HL-60 (cell line): ENCODE measurements at regions not wholly inside any gene's neighbourhood (a gene's known extent, or its start where the extent isn't known, plus 50 kb on each side); places are given as distances from the start of the nearest gene placed in this dataset.

Experiments
- DNase-seq, 2 experiments: peaks; one replicate each; pipeline ENCODE4 v3.0.0-alpha.2; 2010 to 2020; ENCODE audit warnings: low read depth in 1 of 2, low spot score in 1 of 2
- H3K27ac ChIP-seq: fragments of 250-450 bp; sonication (Bioruptor Pico); replicated peaks from 2 replicates; pipeline ENCODE4 v1.5.1; 2020; ENCODE audit warnings: mild to moderate bottlenecking, moderate library complexity
- H3K27me3 ChIP-seq: fragments of 250-450 bp; sonication (Bioruptor Pico); 2 replicates; pipeline ENCODE4 v1.5.1; 2021; ENCODE audit warnings: mild to moderate bottlenecking, moderate library complexity; ENCODE audit not compliant: insufficient read depth, poor library complexity, severe bottlenecking
- H3K4me3 ChIP-seq: replicated peaks from 2 replicates; pipeline ENCODE4 v1.5.1; 2011; ENCODE audit warnings: mild to moderate bottlenecking, control low read depth, low read length; ENCODE audit not compliant: insufficient read depth
- CTCF ChIP-seq: IDR thresholded peaks from one replicate; pipeline ENCODE4 v1.5.1; 2011; ENCODE audit warnings: low read length, control low read depth, inconsistent platforms; ENCODE audit not compliant: insufficient read depth
- GABPA ChIP-seq: IDR thresholded peaks from 2 replicates; pipeline ENCODE4 v1.6.1; 2012; ENCODE audit warnings: low read depth
- POLR2AphosphoS5 ChIP-seq: IDR thresholded peaks from 2 replicates; pipeline ENCODE4 v1.6.1; 2012; ENCODE audit warnings: low read depth
- REST ChIP-seq: IDR thresholded peaks from 2 replicates; pipeline ENCODE4 v1.6.1; 2012; ENCODE audit warnings: low read depth; ENCODE audit not compliant: insufficient replicate concordance
- SPI1 ChIP-seq: IDR thresholded peaks from 2 replicates; pipeline ENCODE4 v1.6.1; 2012; ENCODE audit warnings: low read depth, mild to moderate bottlenecking, borderline replicate concordance

GRCh38 chr20:24340933-24341332 lies 128.5 kb upstream of the SYNDIG1 start:
- no peak overlapping the region for H3K4me3 ChIP-seq
- no peaks in the 10 kb centered on the region for H3K27me3 ChIP-seq
- TF ChIP-seq GABPA (no peak), CTCF (no peak), POLR2AphosphoS5 (no peak), REST (no peak), SPI1 (no peak)
- H3K27ac ChIP-seq, result no peak overlapping the region
- no peak for DNase-seq

GRCh38 chr20:24339210-24339641 lies 130.2 kb upstream of the SYNDIG1 start:
- Histone ChIP-seq H3K27me3 (no peaks in the 10 kb centered on the region), H3K27ac (no peak overlapping the region), H3K4me3 (no peak overlapping the region)
- TF ChIP-seq POLR2AphosphoS5 (no peak), CTCF (no peak), REST (no peak)
- no peak for DNase-seq

- Histone ChIP-seq H3K27ac (no peak overlapping the region), H3K27me3 (no peaks in the 10 kb centered on the region), H3K4me3 (no peak overlapping the region)
- TF ChIP-seq CTCF (no peak), SPI1 (no peak), GABPA (no peak), REST (no peak), POLR2AphosphoS5 (no peak)
- no peak for DNase-seq
These were observed 131.9 kb upstream of the SYNDIG1 start for GRCh38 chr20:24337551-24337950.
